HG02759 (cell line): ENCODE measurements at regions not wholly inside any gene's neighbourhood (a gene's known extent, or its start where the extent isn't known, plus 50 kb on each side); places are given as distances from the start of the nearest gene placed in this dataset.

Experiments
- ATAC-seq: cut with Tn5 transposase; IDR thresholded peaks from one replicate; pipeline ENCODE4 v1.9.1; 2021; ENCODE audit warnings: mild to moderate bottlenecking, moderate library complexity; ENCODE audit not compliant: unreplicated experiment

DNA sequence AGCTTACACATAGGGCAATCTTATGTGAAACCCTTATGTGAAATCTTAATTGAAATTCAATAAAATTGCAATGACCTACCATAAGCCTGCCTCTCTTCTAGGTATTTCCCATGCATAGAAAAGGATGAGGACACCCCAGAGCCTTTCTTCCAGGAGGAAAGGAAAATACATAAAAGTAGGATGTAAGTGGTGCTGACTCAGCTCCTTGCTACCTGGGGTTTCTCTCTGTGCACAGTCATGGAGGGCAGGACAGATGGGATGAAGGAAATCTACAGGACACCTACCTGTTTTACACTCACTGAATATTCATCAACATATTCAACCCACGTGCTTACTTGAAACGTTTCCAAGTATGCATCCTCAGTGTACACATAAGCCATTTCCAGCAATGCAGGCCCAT lies 1299.2 kb upstream of the SLC10A2 start:
- ATAC-seq, result no peak

DNA sequence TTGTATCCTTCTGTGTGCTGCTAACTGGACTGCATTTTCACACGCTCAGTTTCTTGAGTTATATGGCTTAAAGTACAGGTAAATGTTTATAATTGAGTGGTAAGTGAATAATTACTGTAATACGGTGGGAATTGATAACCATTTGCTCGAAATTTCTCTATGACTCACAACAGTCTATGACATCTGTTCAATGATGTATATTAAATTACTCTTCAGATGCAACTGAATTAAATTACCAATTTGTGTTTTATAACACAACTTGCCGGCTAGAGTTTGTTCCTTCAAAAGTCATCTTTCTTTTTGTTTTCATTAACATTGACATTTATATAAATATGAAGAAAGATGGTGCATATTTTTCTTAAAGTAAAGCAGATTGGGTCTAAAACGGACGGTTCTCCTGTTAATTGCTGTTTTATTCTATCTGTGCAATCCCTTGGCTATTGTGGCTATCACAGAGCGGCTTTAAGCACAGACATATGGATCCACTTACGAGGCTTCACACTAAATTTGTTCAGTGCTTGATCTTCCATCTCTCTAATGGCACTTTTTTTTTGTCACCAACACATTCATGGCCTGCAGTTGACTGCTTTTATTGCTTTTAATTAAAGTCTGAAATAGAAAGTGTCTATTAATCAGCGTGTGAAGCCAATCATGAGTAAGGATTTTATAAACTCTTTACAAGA lies 1291.6 kb upstream of the SLC10A2 start:
- ATAC-seq, result no peak

DNA sequence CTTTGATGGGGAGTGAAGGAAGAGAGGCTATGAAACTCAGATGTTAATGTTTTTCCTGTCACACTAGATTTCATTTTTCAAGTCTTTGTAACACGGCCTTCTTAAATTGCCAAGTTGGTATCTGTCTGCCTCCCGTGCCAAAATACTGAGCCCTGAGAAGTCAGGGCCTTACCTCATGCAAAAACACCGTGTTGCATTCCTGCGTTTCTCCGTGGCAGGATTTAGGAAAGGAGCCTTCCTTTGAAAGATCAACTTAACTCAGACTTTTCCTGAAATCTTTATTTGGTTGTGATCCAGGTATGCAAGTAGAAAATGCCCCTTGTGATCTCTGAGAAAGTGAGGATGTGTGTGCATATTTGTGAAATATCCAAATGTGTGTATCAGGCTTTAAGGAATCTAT lies 1291.0 kb upstream of the SLC10A2 start:
- ATAC-seq, result no peak

DNA sequence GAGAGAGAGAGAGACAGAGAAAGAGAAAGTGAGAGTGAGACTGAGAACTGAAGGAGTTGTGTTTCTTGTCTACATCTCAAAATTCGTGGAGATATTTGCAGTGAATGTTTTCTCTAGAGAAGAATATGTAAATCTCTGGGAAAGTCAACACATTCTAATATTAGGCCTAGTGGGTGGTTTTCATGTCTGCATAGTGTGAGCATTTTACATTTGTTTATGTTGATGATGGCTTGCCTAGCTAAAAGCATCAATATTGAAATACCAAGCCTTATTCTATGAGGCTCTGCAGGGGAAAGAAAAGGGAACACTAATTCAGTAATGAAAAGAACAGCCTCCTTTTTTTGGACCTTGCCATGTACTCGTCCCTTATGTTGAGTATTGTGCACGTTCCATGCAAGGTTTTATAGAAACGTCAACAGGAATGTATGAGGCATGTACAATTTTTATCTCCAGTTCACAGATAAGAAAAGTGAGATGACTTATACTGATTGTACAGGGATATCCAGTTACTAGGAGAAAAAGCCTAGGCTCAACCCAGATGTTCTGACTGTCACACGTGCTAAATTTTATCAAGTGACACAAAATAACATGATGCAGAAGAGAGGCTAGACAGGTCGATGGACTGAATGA lies 1288.9 kb upstream of the SLC10A2 start:
- no peak for ATAC-seq

DNA sequence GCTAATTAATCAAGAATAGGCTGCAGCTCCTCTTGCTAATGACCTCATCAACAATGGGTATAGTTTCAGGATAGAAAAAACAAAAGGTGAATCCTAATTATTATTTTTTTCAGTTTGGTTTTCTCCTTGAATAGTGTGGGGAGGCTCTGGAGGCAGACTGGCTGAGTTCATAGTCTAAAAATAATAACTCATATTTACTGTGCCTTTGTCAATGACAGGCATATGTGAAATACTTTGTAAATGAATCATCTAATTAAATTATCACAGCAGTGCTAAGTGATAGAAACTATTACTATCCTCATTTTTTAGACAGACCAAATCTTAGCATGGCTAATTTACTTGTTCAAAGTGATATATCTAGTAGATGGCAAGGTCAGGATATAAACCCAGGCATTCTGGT lies 1261.0 kb upstream of the SLC10A2 start:
- no peak for ATAC-seq

DNA sequence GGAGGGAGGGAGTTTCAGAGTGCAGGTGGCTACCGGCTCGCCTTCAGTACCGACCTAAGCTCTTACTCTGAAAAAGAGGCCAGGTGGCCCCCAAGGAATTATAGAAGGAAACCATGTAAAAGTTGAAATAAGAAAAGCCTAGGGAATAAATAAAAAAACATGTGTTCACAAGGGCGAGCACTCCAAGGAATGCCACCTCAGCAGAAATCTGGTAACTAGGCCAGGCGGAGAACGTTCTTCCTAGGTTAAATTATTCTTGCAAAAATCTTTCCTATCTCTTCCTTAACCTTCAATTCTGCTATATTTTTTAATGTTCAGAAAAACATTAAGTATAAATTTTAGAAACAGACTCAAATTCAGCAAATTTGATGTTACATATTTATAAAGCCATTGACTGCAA lies 1260.3 kb upstream of the SLC10A2 start:
- ATAC-seq, result no peak

DNA sequence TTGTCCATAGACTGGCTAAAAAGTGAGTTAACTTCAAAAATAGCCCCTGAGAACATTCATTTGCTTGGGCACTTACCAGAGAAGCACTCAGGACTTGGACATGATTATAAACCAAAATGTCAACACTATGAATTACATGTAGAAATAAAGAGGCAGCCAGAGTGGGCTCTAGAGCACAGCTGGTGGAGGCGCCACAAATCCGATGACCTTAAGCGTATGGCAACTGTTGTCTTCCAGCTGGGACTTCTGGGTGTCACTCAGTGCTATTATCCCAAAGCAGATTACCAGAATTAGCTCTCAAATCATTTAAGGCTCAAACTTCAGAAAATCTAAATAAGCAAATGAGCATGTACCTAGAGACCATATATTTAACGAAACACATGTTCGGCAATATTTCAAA lies 1255.5 kb upstream of the SLC10A2 start:
- no peak for ATAC-seq

DNA sequence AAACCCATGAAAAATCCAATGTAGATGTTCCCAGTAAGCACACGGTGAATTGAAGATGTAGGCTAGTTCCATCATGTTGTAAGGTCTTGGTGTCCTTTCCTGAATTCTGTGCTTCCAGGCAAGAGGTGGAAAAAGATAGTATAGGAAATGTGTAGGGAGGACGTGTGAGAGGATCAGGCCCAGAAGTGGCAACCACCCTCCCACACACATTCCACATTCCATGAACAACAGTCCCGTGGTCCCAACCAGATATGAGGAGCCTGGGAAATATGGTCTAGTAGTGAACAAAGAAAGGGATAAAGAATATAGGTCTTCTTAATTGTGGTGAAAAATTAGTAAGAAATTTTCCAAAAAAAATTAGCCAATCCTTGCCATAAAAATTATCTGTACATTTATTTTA lies 1254.2 kb upstream of the SLC10A2 start:
- no peak for ATAC-seq

DNA sequence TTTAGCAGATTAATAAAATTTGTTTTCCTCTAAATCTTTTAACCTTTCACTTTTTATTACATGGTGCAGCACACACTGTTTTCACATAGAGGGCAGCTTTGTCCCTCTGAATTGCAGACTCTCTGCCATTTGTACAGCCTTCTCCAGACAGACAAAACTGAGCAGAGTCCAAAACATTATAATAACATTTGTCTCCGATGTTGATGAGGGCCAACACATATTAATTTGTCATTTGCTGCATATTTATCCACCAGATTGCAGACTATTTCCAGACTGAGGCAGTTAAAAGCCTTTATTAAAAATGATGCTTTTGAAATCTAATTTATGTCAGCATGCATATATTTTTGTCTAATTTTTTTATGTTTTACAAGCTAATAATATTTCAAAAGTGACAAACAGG lies 1251.9 kb upstream of the SLC10A2 start:
- ATAC-seq, result no peak

DNA sequence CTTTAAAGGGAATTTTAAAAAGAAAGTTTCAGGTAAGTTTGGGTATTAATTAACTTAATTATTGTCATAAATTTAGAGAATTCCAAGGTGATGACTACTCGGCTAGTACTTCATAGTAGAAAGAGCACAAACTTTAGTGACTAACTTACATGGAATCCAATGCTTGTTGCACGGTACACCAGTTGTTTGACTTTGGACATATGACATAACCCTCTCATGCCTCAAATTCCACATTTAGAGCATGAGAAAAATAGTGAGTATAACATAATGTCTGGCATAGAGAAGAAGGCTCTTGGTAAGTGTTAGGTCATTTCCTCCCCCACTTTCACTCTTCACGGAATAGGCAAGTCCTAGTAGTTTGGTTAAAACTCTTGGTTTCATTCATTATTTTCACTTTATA lies 1249.4 kb upstream of the SLC10A2 start:
- no peak for ATAC-seq

DNA sequence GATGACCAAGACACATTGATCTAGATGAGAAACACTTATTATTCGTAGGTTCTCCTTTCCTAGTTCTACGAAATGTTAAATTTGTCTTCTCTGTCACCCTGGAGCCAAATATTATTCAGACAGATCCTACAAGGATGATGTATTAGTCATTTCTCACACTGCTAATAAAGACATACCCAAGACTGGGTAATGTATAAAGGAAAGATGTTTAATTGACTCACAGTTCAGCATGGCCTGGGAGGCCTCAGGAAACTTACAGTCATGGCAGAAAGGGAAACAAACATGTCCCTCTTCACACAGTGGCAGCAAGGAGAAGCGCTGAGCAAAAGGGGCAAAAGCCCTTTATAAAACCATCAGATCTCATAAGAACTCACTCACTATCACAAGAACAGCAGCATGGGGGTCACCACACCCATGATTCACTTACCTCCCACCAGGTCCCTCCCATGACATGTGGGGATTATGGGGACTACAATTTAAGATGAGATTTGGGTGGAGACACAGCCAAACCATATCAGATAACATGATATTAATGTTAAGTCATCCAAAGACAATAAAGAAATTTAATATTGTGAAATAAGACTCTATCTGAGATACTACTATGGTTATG lies 1248.8 kb upstream of the SLC10A2 start:
- ATAC-seq, result no peak

DNA sequence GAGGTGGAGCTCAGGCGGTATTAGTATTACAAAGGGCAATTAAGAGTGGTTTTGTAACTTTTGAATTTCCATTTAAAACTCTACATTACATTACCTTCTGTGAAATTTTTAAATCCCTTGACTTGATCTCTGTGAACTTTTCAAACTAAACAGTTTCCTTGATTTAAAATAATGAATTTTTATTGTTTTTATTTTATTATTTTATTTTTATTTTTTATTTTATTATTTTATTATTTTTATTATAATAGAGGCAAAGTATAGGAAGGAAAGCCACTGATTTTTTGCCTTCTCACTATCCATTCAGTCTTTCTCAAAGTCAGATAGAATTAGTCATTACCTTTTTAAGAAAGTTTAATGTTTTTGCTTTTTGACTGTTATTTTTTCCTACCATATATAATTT lies 1248.1 kb upstream of the SLC10A2 start:
- no peak for ATAC-seq

DNA sequence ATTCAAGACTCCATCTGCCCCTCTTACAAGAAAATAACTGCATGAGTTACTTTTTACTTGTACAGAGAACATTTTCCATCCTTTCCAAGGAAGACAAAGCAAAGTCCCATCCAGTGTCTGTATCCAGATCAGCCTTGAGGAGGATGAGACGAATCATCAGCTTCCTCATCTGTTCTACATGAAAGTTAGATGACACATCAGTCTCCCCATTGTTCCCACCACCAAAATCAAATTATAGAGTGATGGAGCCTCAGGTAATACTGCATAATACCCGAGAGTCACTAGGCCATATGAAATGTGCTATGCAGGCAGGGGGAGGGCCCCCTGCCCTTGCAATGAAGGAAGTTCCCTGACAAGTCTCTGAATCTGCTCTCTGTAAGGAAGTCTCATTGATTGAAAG lies 1244.6 kb upstream of the SLC10A2 start:
- no peak for ATAC-seq

DNA sequence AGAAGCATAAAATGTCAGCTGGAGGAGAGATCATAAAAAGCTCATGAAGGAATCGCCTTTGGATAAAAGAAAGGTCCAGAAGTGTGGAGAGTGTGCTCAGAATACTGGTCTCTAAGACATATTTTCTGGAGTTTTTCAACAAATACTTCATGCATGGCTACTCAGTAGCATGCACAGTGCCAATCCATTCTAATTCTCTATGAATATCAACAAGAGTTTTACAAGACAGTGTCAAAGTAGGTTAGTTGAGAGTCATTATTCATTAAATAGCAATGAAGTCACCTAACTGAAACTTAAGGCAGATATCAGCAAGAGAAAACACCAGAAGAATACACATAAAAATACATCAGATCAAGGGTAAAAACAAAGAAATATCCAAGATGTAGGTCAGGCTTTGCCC lies 1243.2 kb upstream of the SLC10A2 start:
- no peak for ATAC-seq

DNA sequence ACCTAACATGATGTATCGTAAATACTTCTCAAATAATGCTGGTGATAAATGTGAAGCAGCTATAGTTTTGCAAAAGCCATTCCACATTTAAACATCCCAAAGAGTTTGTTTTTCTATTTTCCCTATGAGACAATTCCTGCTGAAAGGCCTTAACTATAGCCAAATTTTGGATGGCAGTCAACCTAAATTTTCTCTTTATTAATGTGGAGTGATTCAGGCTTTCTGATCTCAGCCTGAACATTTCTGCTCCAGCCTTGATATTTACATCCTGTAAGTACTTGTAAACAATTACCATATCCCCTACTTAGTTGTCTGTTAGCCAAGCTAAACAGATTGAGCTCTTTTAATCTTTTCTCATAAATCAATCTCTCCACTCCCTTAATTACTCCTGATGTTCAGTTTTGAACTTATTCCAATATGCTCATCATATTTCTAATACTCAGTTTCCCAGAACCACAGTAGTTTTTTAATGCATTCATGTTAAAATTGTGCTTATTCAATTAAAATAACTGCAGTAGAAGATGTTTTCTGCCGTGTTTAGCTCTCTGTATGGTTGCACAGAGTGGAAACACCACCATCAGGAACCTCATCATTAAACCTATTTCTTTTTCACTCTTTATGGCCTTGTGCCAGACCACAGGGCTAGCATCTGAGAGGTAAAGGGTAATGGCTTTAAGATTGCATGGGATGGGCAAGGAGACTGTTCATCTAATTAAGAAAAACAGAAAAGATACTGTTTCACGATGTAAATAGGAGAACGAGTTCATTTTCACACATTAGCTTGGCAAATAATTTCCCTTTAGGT lies 1235.2 kb upstream of the SLC10A2 start:
- ATAC-seq, result no peak

DNA sequence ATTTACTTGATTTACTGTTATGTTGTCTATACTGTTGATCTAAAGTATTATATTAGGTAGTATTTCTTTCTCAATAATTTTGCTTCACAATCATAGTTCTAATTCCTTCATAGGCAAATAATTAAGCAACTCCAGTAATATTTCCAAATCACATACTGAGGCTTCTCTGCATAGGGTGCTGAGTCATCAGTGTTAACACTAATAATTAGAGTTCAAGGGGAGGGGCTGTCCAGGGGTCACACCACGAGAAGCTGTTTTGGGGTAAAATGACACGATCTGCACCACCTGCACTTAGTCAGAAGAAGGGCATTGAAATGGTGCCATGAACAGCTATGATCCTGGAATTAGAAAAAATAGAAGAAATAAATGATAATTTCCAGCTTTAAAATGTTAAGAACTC lies 1230.9 kb upstream of the SLC10A2 start:
- no peak for ATAC-seq

DNA sequence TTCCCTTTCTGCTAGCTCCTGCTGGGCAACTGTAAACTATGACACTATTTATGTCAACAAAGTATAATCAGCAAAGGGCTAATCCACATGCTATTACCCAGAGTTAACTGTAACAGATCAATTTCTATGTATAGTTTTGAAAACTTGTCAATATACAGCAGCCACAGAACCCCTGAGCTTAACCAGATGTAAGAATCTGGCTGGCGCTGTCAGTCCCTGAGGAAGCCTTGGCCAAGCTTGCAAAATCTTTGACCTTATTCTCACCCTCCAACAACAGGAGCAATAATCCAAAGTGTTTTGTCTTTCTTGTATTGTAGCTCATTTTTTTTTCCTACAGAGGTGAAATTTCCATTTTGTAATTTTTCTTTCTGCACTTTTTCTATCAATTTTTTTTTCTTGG lies 1230.1 kb upstream of the SLC10A2 start:
- no peak for ATAC-seq

DNA sequence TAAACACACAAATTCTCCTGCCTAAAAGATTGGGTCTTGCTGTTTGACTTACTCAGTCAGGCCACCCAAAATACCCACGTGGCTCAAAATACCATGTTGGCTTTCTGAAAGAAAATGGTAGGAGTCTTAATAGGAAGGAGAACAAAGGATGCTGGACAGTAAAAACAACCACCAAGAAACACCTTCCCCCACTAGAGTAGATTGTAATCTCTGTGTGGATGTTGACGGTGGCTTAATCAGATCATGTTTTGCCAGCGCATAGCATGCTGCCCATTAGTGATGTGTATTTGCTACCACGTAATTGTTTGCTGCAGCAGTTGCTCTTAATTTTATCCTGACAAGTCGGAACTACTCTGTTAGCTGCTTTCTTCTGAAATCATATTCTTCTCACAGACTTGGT lies 1229.3 kb upstream of the SLC10A2 start:
- ATAC-seq, result no peak

DNA sequence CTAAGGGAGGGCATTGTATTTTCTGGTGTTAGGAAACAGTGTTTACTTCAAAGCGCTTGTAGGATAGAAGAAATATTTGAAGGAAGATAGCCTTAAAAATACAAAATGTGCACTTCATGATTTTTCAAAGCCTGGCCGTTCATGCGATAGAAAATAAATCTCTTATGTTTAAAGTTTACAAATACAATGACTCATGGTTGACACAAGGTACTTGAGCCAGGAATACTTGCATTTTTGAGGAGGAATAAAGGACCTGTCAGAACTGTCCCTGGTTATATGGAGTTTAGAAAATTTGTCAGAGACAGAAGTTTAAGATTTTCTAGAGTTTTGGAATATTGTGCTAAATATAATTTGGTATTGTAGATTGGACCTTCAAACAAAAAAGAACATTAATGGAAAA lies 1223.2 kb upstream of the SLC10A2 start:
- ATAC-seq, result no peak

DNA sequence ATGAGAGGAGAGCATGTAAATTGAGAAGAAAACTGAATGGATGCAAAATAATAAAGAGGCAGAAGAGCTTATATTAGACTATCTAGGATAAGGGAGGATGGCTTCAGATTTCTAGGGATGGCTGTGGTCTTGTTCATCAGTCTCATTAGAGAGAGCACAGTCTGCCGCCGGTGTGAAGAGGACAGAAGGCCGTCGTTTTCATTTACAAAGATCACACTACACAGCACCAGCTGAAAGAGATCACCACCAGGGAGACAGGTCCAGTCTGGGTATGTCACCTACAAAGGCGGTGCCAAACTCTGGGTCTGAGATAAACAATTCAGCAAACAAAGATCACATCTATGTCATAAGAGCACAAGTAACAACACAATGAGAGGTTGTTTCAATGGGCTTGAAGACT lies 1222.3 kb upstream of the SLC10A2 start:
- no peak for ATAC-seq

DNA sequence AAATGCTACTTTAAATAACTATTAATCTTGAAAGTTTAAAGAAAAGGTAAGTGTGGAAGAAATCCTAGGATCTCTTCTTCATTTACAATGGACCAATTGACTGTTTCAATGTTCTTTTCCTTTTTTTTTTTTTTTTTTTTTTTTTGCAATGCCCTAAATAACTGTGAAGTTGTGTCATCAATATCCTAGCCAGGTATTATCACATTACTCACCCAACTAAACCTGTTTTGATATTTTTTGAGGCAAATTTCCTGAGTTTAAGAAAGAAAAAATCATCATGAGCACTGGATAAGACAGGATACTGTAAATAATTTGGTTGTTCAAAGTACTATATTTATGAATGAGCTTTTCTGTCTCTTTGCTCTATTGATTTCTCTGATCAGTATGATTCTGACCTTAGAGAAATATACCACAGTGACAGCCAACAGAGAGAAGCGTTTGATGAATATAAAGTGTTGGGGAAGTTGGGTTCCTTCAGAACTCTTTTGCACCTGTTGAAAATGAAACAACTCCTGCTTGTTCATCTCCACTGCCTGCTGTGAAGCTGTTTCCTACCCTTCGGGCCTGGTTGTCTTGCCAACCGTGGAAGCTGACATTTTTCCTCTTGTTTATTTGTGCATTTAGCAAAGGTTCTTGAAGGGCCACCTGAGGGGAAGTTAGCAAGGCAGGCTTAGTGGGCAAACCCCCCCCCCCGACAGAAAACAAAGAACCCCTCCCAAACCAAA lies 1220.5 kb upstream of the SLC10A2 start:
- no peak for ATAC-seq
